NCI-H460 (cell line): ENCODE measurements at regions not wholly inside any gene's neighbourhood (a gene's known extent, or its start where the extent isn't known, plus 50 kb on each side); places are given as distances from the start of the nearest gene placed in this dataset.

Source experiments
- DNase-seq: peaks from one replicate; pipeline ENCODE4 v3.0.0-alpha.2; 2016; ENCODE audit warnings: low read depth; ENCODE audit errors: extremely low read depth

DNA sequence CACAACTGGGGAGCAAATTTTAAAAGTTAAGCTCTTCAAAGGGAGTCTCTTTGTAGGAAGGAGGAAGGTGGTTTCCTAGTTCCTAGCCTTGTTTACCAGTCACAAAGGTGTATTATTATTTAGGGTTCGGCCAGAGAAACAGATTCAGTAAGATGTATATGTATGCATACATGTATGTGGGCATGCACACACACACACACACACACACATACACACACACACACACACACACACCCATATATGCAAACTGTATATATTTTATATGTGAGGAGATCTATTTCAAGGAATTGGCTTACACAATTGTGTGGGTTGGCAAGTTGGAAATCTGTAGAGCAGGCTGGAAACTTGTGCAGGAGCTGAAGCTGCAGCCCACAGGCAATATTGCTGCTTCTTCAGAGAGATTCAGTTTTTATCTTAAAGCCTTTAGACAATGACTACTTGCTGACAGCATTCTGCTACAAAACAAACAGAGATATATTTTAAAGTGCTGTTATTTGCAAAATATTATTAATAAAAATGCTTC lies 75.3 kb upstream of the DNAH5 start:
- no peak for DNase-seq

DNA sequence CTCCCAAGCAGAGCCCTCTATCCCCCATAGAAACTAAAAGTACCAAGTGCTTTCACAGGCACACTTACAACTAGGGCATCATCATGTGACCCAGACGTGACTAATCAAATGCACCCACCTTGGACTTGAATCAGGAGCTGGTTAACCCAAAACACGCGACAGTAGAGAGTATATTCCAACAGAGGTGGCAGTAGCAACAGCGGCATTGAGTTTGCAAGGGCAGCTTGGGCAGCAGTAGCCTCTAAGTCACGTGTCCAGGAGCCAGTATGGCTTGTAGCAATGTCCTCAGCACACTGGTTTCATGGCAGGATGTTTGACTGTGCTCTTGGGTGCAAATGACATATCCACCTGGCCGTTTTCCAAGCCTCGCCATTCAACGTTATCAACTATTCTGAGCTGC lies 73.4 kb upstream of the DNAH5 start:
- no peak for DNase-seq

DNA sequence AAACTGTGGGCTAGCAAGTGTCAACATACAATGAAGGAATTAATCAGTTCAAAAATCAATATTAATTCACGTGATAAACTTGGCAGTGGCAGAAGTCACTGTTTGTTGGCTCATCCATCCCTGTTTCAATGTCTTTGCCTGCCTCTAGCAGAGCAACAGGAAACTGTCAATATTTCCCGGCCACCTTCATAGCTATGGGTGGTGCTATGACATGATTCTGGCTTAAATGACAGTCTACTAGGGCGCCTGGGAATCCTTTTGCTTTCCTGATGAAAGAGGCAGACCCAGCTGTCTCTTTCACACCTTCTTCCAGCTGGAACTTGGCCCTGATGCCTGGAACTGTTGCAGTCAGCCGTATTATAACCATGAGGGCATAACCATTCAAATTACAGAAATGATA lies 72.1 kb upstream of the DNAH5 start:
- no peak for DNase-seq

DNA sequence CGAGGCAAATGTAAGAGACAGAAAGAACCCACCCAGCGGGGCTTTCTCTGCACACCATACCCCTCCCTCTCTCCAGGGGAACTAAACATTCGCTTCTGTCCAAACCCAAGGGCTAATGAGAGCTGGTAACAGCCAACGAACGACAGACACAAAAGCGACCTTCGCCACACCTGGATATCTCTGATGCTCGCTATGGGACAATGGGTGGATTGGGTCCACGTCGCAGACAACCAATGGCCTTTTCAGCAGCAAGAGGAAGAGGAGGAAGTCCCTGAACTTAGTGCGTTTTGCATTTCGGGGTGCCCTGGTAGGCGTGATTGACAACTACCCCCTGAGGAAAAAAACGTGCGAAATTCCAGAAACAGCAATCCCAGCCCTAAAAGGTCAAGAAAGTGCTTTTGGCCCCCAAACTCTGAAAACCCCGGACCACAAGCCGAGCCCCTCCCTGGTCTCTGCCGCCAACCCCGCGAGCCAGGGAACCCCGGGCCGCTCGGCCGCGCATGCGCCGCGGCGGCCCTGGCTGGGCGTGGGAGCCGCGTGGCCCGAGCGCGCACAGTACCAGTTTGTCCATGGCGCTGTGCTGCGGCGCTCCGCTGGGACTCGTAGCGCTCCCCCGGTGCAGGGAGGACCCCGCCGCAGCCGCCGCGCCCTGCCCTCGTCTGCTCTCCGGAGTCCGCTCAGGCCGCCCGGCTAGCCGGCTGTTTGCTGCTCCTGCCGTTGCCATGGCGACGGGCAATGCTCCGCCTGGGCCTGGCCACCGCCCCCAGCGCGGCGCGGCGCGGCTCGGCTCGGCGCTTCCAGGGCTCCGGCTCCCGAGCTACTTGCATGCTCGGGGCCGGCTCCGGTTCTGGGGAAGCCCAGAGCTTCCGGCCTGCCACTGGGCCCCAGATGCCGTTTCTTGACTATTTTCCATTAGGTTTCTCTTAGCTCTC lies 66.9 kb upstream of the DNAH5 start:
- peak; percentile 90 for DNase-seq

DNA sequence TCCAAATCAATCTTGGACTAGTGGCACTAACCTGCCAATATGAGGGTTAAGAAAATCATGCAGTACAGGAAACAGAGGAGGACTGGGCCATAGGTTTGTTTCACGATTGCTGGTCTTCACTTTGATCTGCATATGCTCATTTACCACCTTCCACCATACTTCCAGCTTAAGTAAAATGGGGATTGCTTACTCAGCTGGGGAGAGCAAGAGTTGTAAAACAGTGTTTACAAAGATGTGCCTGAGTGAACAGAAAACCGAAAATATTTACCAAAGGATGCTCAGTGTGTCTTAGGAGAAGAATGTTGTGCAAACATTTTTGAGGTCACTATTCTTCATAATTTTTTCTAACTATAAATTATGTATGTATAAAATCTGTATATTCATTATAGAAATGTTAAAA lies 65.1 kb upstream of the DNAH5 start:
- DNase-seq: no peak

DNA sequence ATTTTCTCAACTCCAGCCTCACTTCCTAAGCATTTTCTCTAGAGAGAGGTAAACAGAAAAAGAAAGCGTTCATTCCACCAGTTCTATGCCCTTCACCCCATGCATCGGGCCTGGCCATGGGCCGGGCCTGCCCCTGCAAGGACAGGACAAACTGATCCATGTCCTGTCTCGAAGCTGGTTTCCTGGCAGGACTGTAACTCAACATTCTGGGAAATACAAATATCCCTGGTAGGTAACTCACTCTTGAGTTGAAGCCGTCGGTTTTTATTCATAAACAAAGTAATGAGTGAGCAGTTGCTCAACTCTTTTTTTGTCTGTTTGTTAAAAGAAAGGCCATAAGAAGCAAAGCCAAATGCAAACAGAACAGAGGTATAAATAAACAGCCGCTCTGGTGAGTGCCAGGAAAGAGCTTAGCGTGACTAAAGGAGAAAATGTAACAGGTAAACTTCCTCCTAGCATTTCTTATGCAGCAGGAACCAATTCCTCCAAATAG lies 64.4 kb upstream of the DNAH5 start:
- peak; percentile 33 for DNase-seq

DNA sequence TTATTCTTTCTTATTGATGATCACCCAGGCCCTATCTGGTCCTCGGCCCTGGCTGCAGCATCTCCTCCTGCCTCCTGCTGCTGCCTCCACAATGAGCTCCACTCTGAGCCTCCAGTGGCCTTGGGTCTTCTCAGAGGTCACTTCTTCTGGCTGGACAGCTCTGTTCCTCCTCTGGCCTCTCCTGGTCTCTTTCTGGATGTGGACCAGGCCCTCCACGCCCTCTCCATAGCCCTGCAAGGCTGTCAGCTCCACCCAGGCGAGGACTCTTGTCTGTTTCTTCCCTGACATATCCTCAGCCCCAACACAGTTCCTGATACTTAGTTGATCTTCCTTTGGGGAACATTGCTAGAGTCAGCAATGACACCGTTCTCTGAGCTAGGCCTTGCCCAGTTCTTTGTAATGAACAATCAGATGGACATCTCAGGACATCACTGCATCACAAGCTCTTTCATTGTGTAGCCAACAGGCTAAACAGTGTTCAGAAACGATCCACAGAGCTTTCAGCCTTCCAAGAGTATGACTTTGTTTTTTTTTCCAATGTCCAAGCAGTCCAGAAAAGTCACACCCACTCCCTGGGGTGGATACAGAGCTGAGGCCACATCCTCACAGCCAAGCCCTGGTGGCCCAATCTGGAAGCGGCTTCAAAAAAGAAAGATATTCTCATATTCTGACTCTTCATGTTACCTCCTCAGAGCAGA lies 62.5 kb upstream of the DNAH5 start:
- no peak for DNase-seq

DNA sequence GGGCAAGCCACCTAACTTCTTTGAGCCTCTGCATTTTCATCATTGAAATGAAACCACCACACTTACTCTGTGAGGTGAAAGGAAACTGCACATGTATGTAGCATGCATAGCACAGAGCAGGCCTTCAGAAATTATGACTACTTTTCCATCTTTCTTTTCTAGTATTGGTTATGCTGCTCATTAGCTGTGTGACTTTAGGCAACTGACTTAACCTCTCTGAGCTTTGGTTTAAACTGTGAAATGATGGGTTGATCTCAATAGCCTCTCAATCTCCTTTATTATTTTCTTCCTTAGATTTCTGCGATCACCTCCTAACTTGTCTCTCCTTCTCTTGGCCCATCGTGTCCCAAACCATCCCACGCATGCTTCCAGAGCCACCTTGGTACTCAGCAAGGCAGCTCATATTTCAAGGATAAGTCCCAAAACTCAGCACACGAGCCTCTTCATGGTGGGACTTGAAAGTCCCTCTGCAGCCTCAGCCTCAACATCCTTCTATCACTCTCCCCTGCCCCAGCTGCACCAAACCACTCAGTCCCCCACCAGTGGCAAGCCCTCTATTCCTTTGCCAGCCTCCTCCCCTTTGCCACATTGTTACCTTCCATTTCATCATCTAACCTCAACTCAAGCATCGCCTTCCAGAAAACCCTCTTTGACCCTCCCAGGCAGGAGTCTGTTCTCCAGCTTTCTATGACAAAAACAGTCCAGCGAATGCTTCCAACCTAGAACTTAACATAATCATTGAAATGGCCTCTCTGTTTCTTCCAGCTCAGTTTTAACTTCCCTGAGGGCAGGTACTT lies 60.3 kb upstream of the DNAH5 start:
- no peak for DNase-seq

DNA sequence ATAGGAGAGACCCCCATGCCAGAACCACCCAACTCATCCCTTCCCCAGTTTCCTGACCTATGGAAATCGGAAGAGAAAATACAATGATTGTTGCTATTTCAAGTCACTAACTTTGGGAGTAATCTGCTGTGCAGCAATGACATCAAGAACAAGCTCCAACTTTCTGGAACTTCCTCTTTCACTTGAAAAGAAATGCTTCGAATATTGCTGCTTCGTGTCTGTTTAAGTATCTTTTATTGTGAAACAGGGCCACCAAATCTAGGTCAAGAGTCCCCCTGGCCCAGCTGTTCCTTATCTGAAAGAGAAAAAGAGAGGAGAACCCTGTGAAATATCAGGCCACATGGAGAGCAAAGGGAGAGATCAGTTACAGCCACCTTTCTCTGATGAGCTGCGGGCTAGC lies 59.4 kb upstream of the DNAH5 start:
- DNase-seq: no peak

DNA sequence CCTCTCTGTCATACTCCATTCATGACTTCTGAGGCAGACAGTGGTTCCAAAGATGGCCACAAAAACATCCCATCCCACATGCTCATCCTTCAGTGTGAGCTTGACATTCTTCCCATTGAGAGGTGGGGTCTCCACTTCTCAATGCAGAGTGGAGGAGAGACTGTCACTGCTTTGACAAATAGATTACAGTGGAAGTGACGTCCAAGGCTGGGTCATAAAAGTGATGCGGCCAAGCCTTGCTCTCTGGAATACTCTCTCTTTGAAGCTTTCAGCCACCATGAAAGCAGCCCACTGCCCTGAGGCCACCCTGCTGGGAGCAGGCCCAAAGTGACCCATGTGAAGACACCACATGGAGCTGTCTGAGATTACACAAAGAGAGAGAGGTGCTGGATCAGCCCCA lies 59.0 kb upstream of the DNAH5 start:
- DNase-seq: no peak

DNA sequence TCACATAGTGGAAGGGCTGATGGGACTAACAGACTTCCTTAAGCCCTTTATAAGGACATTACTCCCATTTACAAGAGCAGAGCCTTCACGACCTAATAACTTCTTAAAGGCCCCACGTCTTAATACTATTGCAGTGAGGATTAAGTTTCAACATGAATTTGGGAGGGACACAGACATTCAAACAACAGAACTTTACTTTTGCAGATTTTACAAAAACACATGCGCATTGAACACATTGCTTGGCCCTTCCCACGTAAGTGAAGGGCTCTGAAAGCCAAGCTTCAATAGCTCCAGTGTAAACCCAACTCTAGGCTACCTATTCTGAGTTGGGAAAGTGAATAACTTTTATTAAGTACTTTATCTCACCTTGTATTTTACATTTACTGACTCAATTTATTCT lies 53.8 kb upstream of the DNAH5 start:
- no peak for DNase-seq

DNA sequence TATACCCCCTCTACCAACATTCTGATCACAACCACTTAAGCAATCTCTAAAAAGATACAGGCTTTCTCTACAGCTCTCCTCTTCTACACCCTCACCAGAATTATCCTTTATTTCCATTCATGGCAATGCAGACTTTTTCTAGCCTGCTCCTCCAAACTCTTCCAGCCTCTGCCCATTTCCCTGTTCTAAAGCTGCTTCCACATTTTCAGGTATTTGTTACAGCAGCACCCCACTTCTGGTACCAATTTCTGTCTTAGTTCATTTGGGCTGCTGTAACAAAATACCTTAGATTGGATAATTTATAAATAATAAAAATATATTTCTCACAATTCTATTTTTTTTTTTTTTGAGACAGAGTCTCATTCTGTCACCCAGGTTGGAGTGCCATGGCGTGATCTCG lies 53.0 kb upstream of the DNAH5 start:
- DNase-seq: no peak

DNA sequence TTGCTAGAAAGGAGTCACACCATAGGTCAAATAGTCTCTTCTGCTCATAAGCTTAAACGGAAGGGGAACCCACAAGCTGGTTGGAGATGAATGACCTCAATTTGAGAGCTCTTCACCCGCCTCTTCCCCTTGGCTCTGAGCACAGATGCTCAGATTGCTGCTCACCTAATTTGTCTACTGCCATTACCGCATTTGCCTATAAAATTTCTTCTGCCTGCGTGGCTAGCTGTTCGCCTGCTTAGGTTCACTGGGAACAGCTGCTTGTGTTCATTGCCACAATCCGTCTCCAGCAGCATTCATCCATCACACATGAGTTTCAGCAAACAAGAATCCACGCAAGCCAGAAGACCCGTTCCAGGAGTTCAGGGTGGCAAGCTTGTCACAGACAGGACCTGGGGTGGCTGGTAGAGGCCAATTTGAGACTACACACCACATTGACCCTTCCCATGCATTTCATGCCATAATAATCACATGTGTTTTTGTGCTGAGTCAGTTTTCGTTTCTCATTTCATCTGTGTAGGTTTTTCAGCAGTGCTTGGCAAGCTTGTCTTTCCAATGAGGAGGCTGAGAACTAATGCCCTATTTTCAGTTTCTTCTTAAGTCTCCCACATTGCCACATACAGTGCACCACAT lies 50.2 kb upstream of the DNAH5 start:
- DNase-seq: no peak
